ENCODE measurements at regions not wholly inside any gene's neighbourhood (a gene's known extent, or its start where the extent isn't known, plus 50 kb on each side); places are given as distances from the start of the nearest gene placed in this dataset.
"Not testable (repeated sequence)": the region's sequence is repeated elsewhere in the genome, so short reads cannot be mapped to it uniquely, and the experiment has no call there.

GRCh38 chr2:187057466-187057865 lies 208.5 kb upstream of the ZSWIM2 start:
- no peak for DNase-seq (ENCODE audit: low spot score)

GRCh38 chr2:187056416-187057334 lies 207.7 kb upstream of the ZSWIM2 start:
- DNase-seq (ENCODE audit: low spot score) = no peak

- no peak for DNase-seq (ENCODE audit: low spot score)
Observed at GRCh38 chr2:187055463-187055862, 206.5 kb upstream of the ZSWIM2 start.

GRCh38 chr2:187054501-187055319 lies 205.7 kb upstream of the ZSWIM2 start:
- DNase-seq (ENCODE audit: low spot score) = no peak

- DNase-seq (ENCODE audit: low spot score) = no peak
Observed at GRCh38 chr2:187051350-187051749, 202.4 kb upstream of the ZSWIM2 start.

GRCh38 chr2:187050409-187050998 lies 201.5 kb upstream of the ZSWIM2 start:
- DNase-seq (ENCODE audit: low spot score) = no peak

- DNase-seq (ENCODE audit: low spot score) = no peak
Observed at GRCh38 chr2:187037310-187037709, 188.3 kb upstream of the ZSWIM2 start.

GRCh38 chr2:187034434-187034833 lies 185.5 kb upstream of the ZSWIM2 start:
- DNase-seq (ENCODE audit: low spot score) = no peak

- no peak for DNase-seq (ENCODE audit: low spot score)
Observed at GRCh38 chr2:187024739-187025138, 175.8 kb upstream of the ZSWIM2 start.

GRCh38 chr2:187023996-187024395 lies 175.0 kb upstream of the ZSWIM2 start:
- DNase-seq (ENCODE audit: low spot score) = not testable (repeated sequence)

GRCh38 chr2:187017438-187017837 lies 168.5 kb upstream of the ZSWIM2 start:
- no peak for DNase-seq (ENCODE audit: low spot score)

- no peak for DNase-seq (ENCODE audit: low spot score)
Observed at GRCh38 chr2:187013058-187013457, 164.1 kb upstream of the ZSWIM2 start.

GRCh38 chr2:187011206-187011832 lies 162.3 kb upstream of the ZSWIM2 start:
- DNase-seq (ENCODE audit: low spot score) = no peak

- DNase-seq (ENCODE audit: low spot score) = no peak
Observed at GRCh38 chr2:187009483-187010239, 160.7 kb upstream of the ZSWIM2 start.

- no peak for DNase-seq (ENCODE audit: low spot score)
Observed at GRCh38 chr2:187008111-187008510, 159.1 kb upstream of the ZSWIM2 start.

- DNase-seq (ENCODE audit: low spot score) = no peak
Observed at GRCh38 chr2:187003611-187004010, 154.6 kb upstream of the ZSWIM2 start.

GRCh38 chr2:187003038-187003554 lies 154.1 kb upstream of the ZSWIM2 start:
- DNase-seq (ENCODE audit: low spot score) = no peak

- DNase-seq (ENCODE audit: low spot score) = no peak
Observed at GRCh38 chr2:187002242-187002641, 153.3 kb upstream of the ZSWIM2 start.

- DNase-seq (ENCODE audit: low spot score) = no peak
Observed at GRCh38 chr2:187001248-187001647, 152.3 kb upstream of the ZSWIM2 start.

GRCh38 chr2:186995092-186995491 lies 146.1 kb upstream of the ZSWIM2 start:
- DNase-seq (ENCODE audit: low spot score) = no peak

GRCh38 chr2:186992597-186992996 lies 143.6 kb upstream of the ZSWIM2 start:
- DNase-seq (ENCODE audit: low spot score) = no peak
